GM10266 (cell line): ENCODE measurements at regions not wholly inside any gene's neighbourhood (a gene's known extent, or its start where the extent isn't known, plus 50 kb on each side); places are given as distances from the start of the nearest gene placed in this dataset.

Experiments
- DNase-seq: peaks from one replicate; pipeline ENCODE4 v3.0.0; 2012; ENCODE audit errors: extremely low spot score
- CTCF ChIP-seq: IDR thresholded peaks from 2 replicates; pipeline ENCODE4 v1.5.1; 2012; ENCODE audit warnings: mild to moderate bottlenecking, low read depth; ENCODE audit not compliant: control insufficient read depth, insufficient read depth; ENCODE audit errors: missing control alignments

GRCh38 chr10:78813526-78813925, 255.2 kb upstream of the ZMIZ1 start:
- no peak for DNase-seq
- TF ChIP-seq CTCF: no peak

DNA sequence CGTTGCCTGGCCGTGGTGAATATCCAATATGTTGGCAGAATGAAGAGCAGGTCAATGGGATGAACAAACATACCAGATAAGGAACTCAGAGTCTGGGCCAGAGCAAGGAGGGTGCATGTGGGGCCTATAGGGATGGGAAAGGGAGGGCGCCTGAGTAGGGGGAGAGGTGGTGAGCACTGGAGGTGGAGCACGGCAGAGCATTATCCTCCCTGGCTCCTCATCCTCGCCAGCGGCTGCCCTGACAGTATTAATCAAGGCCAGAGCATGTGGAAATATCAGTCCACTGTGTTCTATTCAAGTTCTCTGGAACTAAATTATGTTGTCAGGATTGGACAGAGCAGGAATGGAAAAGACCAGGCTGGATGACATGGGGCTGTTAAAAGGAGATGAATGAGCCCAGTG, 254.8 kb upstream of the ZMIZ1 start:
- no peak for DNase-seq
- TF ChIP-seq CTCF: no peak

GRCh38 chr10:78814407-78814806, 254.4 kb upstream of the ZMIZ1 start:
- no peak for TF ChIP-seq CTCF
- DNase-seq: no peak

DNA sequence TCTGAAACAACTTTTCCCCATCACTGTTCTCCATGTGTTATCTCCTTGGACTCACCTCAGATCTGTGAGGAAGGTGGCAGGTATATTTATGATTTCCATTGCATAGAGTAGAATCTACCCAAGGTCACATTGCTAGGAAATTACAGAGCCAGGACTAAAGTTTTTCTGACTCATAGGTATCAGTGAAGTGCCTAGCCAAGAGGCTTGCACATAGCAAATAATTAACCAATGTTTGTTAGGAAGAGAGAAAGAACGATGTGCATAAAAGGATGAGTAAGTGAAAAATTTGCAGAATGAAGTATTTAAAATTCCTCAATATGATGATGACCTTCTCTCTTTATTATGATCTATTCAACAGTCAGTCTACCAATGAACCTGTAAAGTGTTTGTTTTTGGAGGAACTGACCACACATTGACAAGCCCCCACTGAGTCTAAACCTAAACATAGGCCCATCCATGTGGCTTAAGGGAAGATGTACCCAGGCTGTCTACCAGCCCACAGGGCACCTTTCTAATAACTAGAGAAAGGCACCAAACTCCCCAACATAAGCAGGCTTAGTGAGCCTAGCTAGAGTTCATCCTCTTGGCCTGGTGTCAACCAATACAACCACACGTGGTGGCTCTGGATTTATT, 252.9 kb upstream of the ZMIZ1 start:
- no peak for TF ChIP-seq CTCF
- no peak for DNase-seq

DNA sequence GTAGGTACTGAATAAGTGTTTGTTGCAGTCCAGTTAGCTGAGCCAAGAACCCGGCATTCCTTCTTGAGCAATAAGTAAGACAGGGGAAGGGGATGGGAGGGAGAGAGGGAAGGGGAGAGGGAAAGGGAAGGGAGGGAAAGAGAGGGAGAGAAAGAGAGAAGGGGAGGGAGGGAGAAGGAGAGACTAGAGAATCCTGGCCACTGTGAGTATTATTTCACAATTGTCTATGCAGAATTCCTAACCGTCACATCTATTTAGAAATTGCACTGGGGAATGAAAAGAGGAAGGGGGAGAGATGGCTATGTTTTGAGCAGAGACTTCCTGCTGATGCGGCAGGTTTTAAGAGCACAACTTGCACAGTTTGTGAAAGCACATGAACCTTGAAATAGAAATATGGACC, 251.4 kb upstream of the ZMIZ1 start:
- no peak for TF ChIP-seq CTCF
- DNase-seq: no peak

DNA sequence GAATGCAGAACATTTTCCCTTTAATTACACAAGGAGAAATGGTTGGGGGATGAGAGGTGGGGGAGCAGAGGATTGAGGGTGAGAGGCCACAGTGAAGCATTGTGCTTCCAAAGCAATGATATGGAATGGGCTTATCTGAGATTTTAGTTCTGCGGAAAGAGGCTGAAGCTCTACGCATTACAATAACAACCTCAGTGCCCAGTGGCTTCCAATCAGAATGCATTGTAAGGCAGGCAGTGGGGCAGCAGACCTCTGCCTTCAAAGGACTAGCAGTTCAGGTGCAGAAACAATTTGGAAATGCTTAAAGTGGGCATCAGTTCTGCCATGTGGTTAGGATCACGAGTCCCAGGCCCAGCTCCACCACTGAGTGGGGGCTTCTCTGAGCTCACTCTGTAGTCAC, 251.0 kb upstream of the ZMIZ1 start:
- no peak for TF ChIP-seq CTCF

DNA sequence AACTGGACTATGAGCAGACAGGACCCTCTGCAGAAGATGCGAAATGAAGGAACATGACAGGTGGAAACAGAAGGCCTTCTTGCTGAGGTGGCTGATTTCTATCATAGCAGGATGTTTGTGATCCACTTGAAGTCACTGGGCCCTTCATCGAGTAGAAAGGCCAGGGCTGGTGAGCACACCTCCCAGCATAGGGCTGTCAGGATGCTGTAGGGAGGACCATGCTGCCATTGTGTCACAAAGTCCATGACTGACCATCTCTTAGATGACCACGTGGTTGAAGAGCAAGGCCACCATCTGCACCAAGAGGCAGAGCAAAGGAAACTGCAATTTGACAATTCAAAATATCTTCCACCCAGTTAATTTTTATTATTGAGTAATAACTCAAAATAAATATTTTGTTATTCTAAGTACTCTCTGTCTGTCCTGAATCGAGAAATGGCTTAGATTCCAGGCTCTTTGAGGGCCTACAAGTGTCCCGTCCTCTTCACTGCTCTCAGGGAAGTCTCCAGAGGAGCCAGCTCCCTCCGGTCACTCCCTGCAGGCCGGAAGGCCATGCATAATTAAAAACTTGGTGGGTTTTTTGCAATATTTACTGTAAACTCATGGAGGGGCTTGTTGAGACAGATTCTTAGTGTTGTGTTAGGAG, 249.3 kb upstream of the ZMIZ1 start:
- no peak for DNase-seq
- no peak for TF ChIP-seq CTCF

More for the DNA sequence above, 251.0 kb upstream of the ZMIZ1 start:
- DNase-seq: no peak
